ENCODE measurements at regions not wholly inside any gene's neighbourhood (a gene's known extent, or its start where the extent isn't known, plus 50 kb on each side); places are given as distances from the start of the nearest gene placed in this dataset.

DNA sequence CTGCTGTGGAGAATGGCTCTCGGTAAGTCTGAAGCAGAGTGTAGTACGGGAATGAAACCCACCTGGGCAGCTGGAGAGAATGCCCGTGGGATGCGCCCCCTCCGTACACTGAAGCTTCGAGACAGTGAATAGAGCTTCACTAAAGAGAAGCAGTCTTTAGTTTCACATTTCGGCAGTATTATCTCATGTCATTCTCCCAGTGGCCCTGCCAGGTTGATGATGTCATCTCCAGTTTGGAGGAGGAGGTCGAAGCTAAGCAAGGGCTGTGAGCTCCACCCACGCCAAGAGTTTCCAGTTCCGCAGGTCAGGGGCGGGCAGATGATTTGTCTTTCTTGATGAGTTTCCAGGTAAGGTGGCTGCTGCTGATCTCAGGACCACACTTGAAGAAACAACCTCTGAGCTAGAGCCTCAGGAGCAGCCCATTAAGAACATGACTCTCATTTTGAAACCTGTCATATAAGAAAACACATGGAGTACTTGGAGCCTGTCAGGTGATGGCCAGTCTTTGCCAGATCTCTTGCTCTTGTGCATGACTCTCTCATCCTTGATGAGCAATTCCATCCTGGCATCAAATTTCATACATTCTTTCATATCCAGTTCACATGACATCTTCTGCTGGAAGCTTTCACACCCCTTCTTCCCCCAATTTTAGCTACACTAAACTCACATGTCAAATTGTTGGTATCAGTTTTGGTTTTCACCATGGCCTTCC is 475.0 kb downstream of the RNF144A start:
- TF ChIP-seq CTCF (IDR thresholded peaks at IDR 0.05) (no peak), POLR2A (IDR thresholded peaks at IDR 0.05) (no peak)
